GM23248 (cell line): ENCODE measurements at regions not wholly inside any gene's neighbourhood (a gene's known extent, or its start where the extent isn't known, plus 50 kb on each side); places are given as distances from the start of the nearest gene placed in this dataset.

Experiments used
- DNase-seq: peaks from one replicate; pipeline ENCODE4 v3.0.0-alpha.2; 2015
- H2AFZ ChIP-seq: fragments of 200-600 bp; sonication (generic); 2 replicates; pipeline ENCODE4 v1.6.1; 2016; ENCODE audit warnings: antibody characterized with exemption
- H3F3A ChIP-seq: fragments of 200-600 bp; sonication (generic); 2 replicates; pipeline ENCODE4 v1.6.1; 2016; ENCODE audit warnings: mild to moderate bottlenecking, antibody characterized with exemption, mixed run types; ENCODE audit not compliant: insufficient read depth
- H3K27ac ChIP-seq: fragments of 200-600 bp; sonication (generic); 2 replicates; pipeline ENCODE4 v1.5.1; 2016; ENCODE audit warnings: mild to moderate bottlenecking
- H3K27me3 ChIP-seq: fragments of 200-600 bp; sonication (generic); replicated peaks from 2 replicates; pipeline ENCODE4 v1.6.1; 2016; ENCODE audit warnings: mild to moderate bottlenecking; ENCODE audit not compliant: insufficient read depth
- H3K36me3 ChIP-seq: fragments of 200-600 bp; sonication (generic); 2 replicates; pipeline ENCODE4 v1.6.1; 2016; ENCODE audit warnings: low read depth, mild to moderate bottlenecking
- H3K4me1 ChIP-seq: fragments of 200-600 bp; sonication (generic); 2 replicates; pipeline ENCODE4 v1.6.1; 2016; ENCODE audit warnings: mild to moderate bottlenecking; ENCODE audit not compliant: insufficient read depth
- H3K4me2 ChIP-seq: fragments of 200-600 bp; sonication (generic); one replicate; pipeline ENCODE4 v1.6.1; 2016; ENCODE audit warnings: mild to moderate bottlenecking; ENCODE audit not compliant: unreplicated experiment
- H3K4me3 ChIP-seq: fragments of 200-600 bp; sonication (generic); 2 replicates; pipeline ENCODE4 v1.5.1; 2016; ENCODE audit warnings: mild to moderate bottlenecking
- H3K79me2 ChIP-seq: fragments of 200-600 bp; sonication (generic); 2 replicates; pipeline ENCODE4 v1.6.1; 2016; ENCODE audit warnings: mild to moderate bottlenecking; ENCODE audit not compliant: insufficient read depth
- H3K9ac ChIP-seq: fragments of 200-600 bp; sonication (generic); 2 replicates; pipeline ENCODE4 v1.6.1; 2016; ENCODE audit warnings: mild to moderate bottlenecking
- H3K9me2 ChIP-seq: fragments of 200-600 bp; sonication (generic); 2 replicates; pipeline ENCODE4 v1.6.1; 2016; ENCODE audit warnings: mixed run types, mild to moderate bottlenecking, moderate library complexity; ENCODE audit not compliant: insufficient read depth
- H3K9me3 ChIP-seq: fragments of 200-600 bp; sonication (generic); one replicate; pipeline ENCODE4 v1.6.1; 2017; ENCODE audit warnings: low read depth
- H4K20me1 ChIP-seq: fragments of 200-600 bp; sonication (generic); 2 replicates; pipeline ENCODE4 v1.6.0; 2016; ENCODE audit not compliant: insufficient read depth
- EZH2 ChIP-seq: fragments of 200-600 bp; sonication (generic); IDR thresholded peaks from 2 replicates; pipeline ENCODE4 v1.6.1; 2018; ENCODE audit warnings: antibody characterized with exemption, mild to moderate bottlenecking; ENCODE audit not compliant: insufficient read depth, poor library complexity, severe bottlenecking
- EZH2phosphoT487 ChIP-seq: fragments of 200-600 bp; sonication (generic); IDR thresholded peaks from 2 replicates; pipeline ENCODE4 v1.6.1; 2018; ENCODE audit warnings: antibody characterized with exemption, moderate library complexity, mild to moderate bottlenecking, low read depth; ENCODE audit not compliant: insufficient read depth
- WGBS, 2 experiments: methylation state at CpG; one replicate each; pipeline ENCODE4 v1.1.6; 2015 to 2017; ENCODE audit warnings: low lambda C conversion rate in 2 of 2, low coverage in 1 of 2; ENCODE audit errors: missing lambda C conversion rate in 2 of 2; 5-methylcytosine and 5-hydroxymethylcytosine counted together
- in situ Hi-C: fragments of 300-500 bp; cut with MboI; formaldehyde crosslinking; loops from 2 replicates; pipeline ENCODE4 v1.15.0; 2020

DNA sequence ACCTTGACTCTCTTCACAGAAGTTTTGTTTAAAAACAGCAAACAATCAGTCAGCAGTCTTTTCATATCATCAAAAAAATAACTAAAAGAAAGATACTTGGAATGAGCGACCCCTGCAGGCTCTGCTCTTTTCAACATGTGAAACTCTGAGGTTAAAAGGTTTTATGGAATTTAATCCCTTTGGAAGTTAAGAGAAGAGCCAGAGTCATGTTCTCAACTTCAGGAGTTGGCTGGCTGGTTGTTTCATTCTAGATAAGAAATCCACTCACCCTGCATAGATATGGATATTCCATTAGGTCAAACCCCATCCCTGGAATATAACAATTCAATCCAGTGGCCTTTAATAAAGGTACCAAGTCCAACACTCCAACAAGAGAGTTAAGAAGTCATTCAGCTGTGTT is 115.6 kb upstream of the RMDN2 start:
- Histone ChIP-seq H3K36me3 (no peaks in the 10 kb centered on the region), H3K4me3 (peak overlapping the region; percentile 32), H3F3A (0 out of 2 replicates have a peak, but pooled peaks cover 8% of the 10 kb centered on the region), H3K9me2 (no peaks in the 10 kb centered on the region), H3K9me3 (no peaks in the 10 kb centered on the region), H4K20me1 (no peaks in the 10 kb centered on the region), H3K4me2 (peak overlapping the region; percentile 54), H2AFZ (peak overlapping the region; percentile 24), H3K27me3 (no peaks in the 10 kb centered on the region), H3K4me1 (peaks cover 21% of the 10 kb centered on the region), H3K27ac (peak overlapping the region; percentile 22), H3K9ac (0 out of 2 replicates have a peak overlapping the region, but pooled peaks have one; percentile 27), H3K79me2 (no peaks in the 10 kb centered on the region)
- in situ Hi-C loops: no loop called here
- peak; percentile 74 for DNase-seq
- 0 to 11% methylated on average over 1 of the region's 1 CpG for WGBS, 2 experiments
- TF ChIP-seq EZH2: no peak
- TF ChIP-seq EZH2phosphoT487: no peak

DNA sequence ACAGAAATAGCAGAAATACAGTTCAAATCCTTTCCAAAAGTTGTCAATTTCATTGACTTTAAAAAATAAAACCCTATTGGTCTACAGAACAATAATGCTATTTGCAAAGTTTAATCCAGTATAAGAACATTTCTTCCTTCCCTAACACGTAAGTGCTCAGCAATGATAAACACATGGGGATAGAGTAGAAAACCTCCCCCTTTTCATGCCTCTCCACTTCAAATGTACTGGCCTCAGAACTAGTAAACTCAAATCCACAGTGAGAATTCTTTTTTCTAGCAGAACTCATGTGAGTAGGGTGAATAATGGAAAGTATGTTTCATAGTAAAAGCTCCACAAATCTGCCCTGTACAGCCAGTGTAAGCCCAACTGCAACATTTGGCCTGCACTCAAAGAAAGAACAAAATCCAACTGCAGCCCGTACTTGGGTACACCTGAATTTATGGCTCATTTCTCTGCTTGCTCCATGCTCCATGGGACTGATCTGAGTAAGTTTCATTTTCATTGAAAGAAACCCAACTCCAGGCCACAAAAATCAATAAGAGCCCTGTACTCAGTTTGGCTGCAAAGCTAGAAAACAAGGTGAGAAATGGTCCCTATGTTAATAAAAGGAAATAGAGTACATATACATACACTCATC is 115.0 kb upstream of the RMDN2 start:
- in situ Hi-C loops: no loop called here
- Histone ChIP-seq H3K9ac (peak overlapping the region; percentile 7; the same call in 1 of the 2 replicates), H3K36me3 (no peaks in the 10 kb centered on the region), H3K9me2 (no peaks in the 10 kb centered on the region), H2AFZ (peak overlapping the region; percentile 23), H3K4me2 (peak overlapping the region; percentile 54), H4K20me1 (no peaks in the 10 kb centered on the region), H3K79me2 (no peaks in the 10 kb centered on the region), H3K4me3 (no peak overlapping the region), H3K27me3 (no peaks in the 10 kb centered on the region), H3K4me1 (peaks cover 21% of the 10 kb centered on the region), H3K9me3 (no peaks in the 10 kb centered on the region), H3K27ac (peak overlapping the region; percentile 16), H3F3A (0 out of 2 replicates have a peak, but pooled peaks cover 8% of the 10 kb centered on the region)
- TF ChIP-seq EZH2phosphoT487: no peak
- no peak for TF ChIP-seq EZH2
- peak; percentile 45 for DNase-seq
- WGBS, 2 experiments: 46 to 63% methylated on average over 2 of the region's 2 CpGs

DNA sequence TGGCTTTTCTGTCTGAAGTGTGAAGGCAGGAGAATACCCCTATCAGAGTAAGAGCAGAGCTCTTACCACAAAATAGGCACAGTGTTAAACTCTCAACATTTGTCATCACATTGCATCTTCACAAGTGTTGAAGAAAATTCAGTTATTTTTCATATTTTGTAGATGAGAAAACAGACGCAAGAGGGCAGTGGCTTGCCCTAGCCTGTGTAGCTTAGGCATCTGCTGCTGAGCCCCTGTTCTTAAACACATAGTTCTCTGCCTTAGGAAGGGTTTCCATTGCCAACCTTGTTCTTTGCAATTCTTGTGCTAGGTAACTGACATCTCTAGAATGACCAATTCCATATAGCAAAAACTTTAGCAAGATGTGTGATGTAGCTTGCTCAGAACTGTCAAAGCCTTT is 112.7 kb upstream of the RMDN2 start:
- WGBS, 2 experiments: 36 to 57% methylated on average over 1 of the region's 1 CpG
- Histone ChIP-seq H3K36me3 (no peaks in the 10 kb centered on the region), H3K27me3 (no peaks in the 10 kb centered on the region), H3K9me3 (no peaks in the 10 kb centered on the region), H3K9me2 (no peaks in the 10 kb centered on the region), H3F3A (0 out of 2 replicates have a peak, but pooled peaks cover 8% of the 10 kb centered on the region), H3K4me1 (peaks cover 21% of the 10 kb centered on the region), H2AFZ (no peak overlapping the region), H3K4me2 (no peak overlapping the region), H3K4me3 (no peak overlapping the region), H3K79me2 (no peaks in the 10 kb centered on the region), H3K9ac (no peak overlapping the region), H4K20me1 (no peaks in the 10 kb centered on the region), H3K27ac (no peak overlapping the region)
- DNase-seq: peak; percentile 52
- in situ Hi-C loops: no loop called here
- TF ChIP-seq EZH2phosphoT487 (no peak), EZH2 (no peak)

DNA sequence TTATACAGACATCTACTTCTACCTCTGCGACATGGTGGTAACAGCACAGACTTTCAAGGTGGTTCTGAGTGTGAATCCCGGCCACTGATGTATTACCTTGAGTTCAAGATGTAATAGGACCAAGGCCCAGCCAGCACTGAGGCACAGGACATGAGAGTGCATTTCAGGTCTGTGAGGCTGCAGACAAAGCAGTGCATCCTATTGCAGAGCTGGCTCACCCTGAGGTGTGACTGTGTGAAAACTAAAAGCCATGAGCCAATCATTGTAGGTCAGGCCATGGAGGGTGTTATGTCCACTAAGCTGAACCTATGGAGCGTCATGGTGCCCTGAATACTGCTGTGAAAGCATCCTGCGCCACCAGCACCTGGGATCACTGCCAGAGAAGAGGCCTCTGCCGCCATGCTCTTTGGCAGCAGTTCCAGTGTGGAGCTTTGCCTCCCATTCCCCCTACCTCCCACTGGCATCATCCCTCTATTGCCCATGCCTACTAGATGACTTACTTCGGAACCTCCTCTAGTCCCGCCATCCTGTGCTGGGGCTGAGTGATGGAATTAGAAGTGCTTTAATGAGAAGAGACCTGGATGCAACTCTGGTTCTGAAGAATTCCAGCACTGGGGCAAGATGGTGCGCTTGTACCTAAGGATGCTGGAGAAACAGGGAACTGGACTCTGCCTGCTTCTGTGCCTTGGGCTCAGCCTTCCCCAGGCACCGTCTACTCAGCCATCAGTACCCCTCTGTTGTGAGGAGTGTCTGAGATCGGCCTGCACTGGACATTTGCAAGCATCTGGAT is 112.0 kb upstream of the RMDN2 start:
- H3K4me2 ChIP-seq: no peak overlapping the region
- H3F3A ChIP-seq: 0 out of 2 replicates have a peak, but pooled peaks cover 8% of the 10 kb centered on the region
- TF ChIP-seq EZH2phosphoT487: no peak
- TF ChIP-seq EZH2: no peak
- DNase-seq: no peak
- no peaks in the 10 kb centered on the region for H3K27me3 ChIP-seq
- H3K9me3 ChIP-seq: no peaks in the 10 kb centered on the region
- H2AFZ ChIP-seq: no peak overlapping the region
- H3K9me2 ChIP-seq: no peaks in the 10 kb centered on the region
- H4K20me1 ChIP-seq: no peaks in the 10 kb centered on the region
- H3K4me3 ChIP-seq: no peak overlapping the region
- in situ Hi-C loops: no loop called here
- no peaks in the 10 kb centered on the region for H3K36me3 ChIP-seq
- WGBS, 2 experiments: 84 to 87% methylated on average over 10 of the region's 10 CpGs
- H3K79me2 ChIP-seq: no peaks in the 10 kb centered on the region
- no peak overlapping the region for H3K27ac ChIP-seq
- H3K9ac ChIP-seq: no peak overlapping the region
- H3K4me1 ChIP-seq: peaks cover 21% of the 10 kb centered on the region
